Neural cell (in vitro differentiated cells): ENCODE measurements at regions not wholly inside any gene's neighbourhood (a gene's known extent, or its start where the extent isn't known, plus 50 kb on each side); places are given as distances from the start of the nearest gene placed in this dataset.

Experiments
- H2AFZ ChIP-seq: fragments of 200-600, 300-800 bp; sonication (generic), shearing (Covaris generic); 2 replicates; pipeline ENCODE4 v1.6.0; 2014; ENCODE audit warnings: low read depth, mild to moderate bottlenecking, antibody characterized with exemption, low read length, moderate library complexity
- H3F3A ChIP-seq: fragments of 200-600 bp; shearing (Covaris generic); 2 replicates; pipeline ENCODE4 v1.6.1; 2016; ENCODE audit warnings: mild to moderate bottlenecking, moderate library complexity, mixed read lengths, antibody characterized with exemption, low read length; ENCODE audit not compliant: insufficient read depth, poor library complexity, severe bottlenecking
- H3K27ac ChIP-seq: fragments of 200-600, 300-800 bp; sonication (generic), shearing (Covaris generic); 2 replicates; pipeline ENCODE4 v1.5.1; 2014; ENCODE audit warnings: mild to moderate bottlenecking, low read length, moderate library complexity
- H3K27me3 ChIP-seq: fragments of 300-800, 200-600 bp; sonication (generic), shearing (Covaris generic); 2 replicates; pipeline ENCODE4 v1.6.0; 2014; ENCODE audit warnings: mild to moderate bottlenecking, low read depth, low read length, moderate library complexity; ENCODE audit not compliant: insufficient read depth
- H3K36me3 ChIP-seq: fragments of 300-800, 200-600 bp; sonication (generic), shearing (Covaris generic); 2 replicates; pipeline ENCODE4 v1.5.1; 2014; ENCODE audit warnings: mild to moderate bottlenecking, antibody characterized with exemption, low read length, moderate library complexity; ENCODE audit not compliant: insufficient read depth
- H3K4me2 ChIP-seq: fragments of 300-800, 200-600 bp; sonication (generic), shearing (Covaris generic); 2 replicates; pipeline ENCODE4 v1.6.0; 2014; ENCODE audit warnings: mild to moderate bottlenecking, low read length
- H3K4me3 ChIP-seq: fragments of 300-800, 200-600 bp; sonication (generic), shearing (Covaris generic); 2 replicates; pipeline ENCODE4 v1.5.1; 2014; ENCODE audit warnings: mild to moderate bottlenecking, low read length, moderate library complexity
- H3K79me2 ChIP-seq: fragments of 200-600 bp; shearing (Covaris generic); replicated peaks from 2 replicates; pipeline ENCODE4 v1.6.0; 2014; ENCODE audit warnings: mild to moderate bottlenecking, low read length, moderate library complexity; ENCODE audit not compliant: insufficient read depth
- H3K9ac ChIP-seq: fragments of 300-800, 200-600 bp; sonication (generic), shearing (Covaris generic); 2 replicates; pipeline ENCODE4 v1.6.1; 2016; ENCODE audit warnings: mild to moderate bottlenecking, low read length, mixed read lengths
- H3K9me2 ChIP-seq: fragments of 200-600 bp; shearing (Covaris generic); 2 replicates; pipeline ENCODE4 v1.6.1; 2016; ENCODE audit warnings: mild to moderate bottlenecking, low read length, mixed read lengths; ENCODE audit not compliant: insufficient read depth
- H3K9me3 ChIP-seq: fragments of 200-600, 300-800 bp; sonication (generic), shearing (Covaris generic); 2 replicates; pipeline ENCODE4 v1.6.1; 2016; ENCODE audit warnings: mild to moderate bottlenecking, mixed run types, low read length, moderate library complexity, mixed read lengths
- H4K20me1 ChIP-seq: fragments of 200-600 bp; shearing (Covaris generic); 2 replicates; pipeline ENCODE4 v1.6.1; 2016; ENCODE audit warnings: mild to moderate bottlenecking, mixed run types; ENCODE audit not compliant: insufficient read depth
- CTCF ChIP-seq: fragments of 450-650 bp; IDR thresholded peaks from 2 replicates; pipeline ENCODE4 v1.5.1; 2014; ENCODE audit warnings: antibody characterized with exemption, mild to moderate bottlenecking, moderate library complexity; ENCODE audit not compliant: poor library complexity, severe bottlenecking
- EP300 ChIP-seq: fragments of 450-650 bp; conservative IDR thresholded peaks from 2 replicates; pipeline ENCODE4 v1.6.1; 2014; ENCODE audit warnings: antibody characterized with exemption, mild to moderate bottlenecking, moderate library complexity; ENCODE audit not compliant: poor library complexity, severe bottlenecking
- EZH2 ChIP-seq: fragments of 200-600, 300-800 bp; shearing (Covaris generic), sonication (generic); IDR thresholded peaks from 2 replicates; pipeline ENCODE4 v1.6.1; 2014; ENCODE audit warnings: antibody characterized with exemption, low read length, borderline replicate concordance, mild to moderate bottlenecking; ENCODE audit not compliant: insufficient read depth, poor library complexity, severe bottlenecking
- MXI1 ChIP-seq: fragments of 450-650 bp; conservative IDR thresholded peaks from 2 replicates; pipeline ENCODE4 v1.6.1; 2014; ENCODE audit warnings: antibody characterized with exemption, mild to moderate bottlenecking; ENCODE audit not compliant: poor library complexity, severe bottlenecking
- POLR2AphosphoS5 ChIP-seq: IDR thresholded peaks from 2 replicates; pipeline ENCODE4 v1.6.1; 2012
- RAD21 ChIP-seq: fragments of 450-650 bp; conservative IDR thresholded peaks from 2 replicates; pipeline ENCODE4 v1.6.1; 2014; ENCODE audit warnings: antibody characterized with exemption, mild to moderate bottlenecking, moderate library complexity
- REST ChIP-seq: IDR thresholded peaks from 2 replicates; pipeline ENCODE4 v1.6.1; 2012; ENCODE audit warnings: borderline replicate concordance
- SMC3 ChIP-seq: fragments of 450-650 bp; conservative IDR thresholded peaks from 2 replicates; pipeline ENCODE4 v1.6.1; 2014; ENCODE audit warnings: antibody characterized with exemption, mild to moderate bottlenecking, moderate library complexity; ENCODE audit not compliant: poor library complexity
- TAF1 ChIP-seq: IDR thresholded peaks from 2 replicates; pipeline ENCODE4 v1.6.1; 2012; ENCODE audit warnings: low read depth

- H3K36me3 ChIP-seq, result no peaks in the 10 kb centered on the region
- H3K4me3 ChIP-seq, result no peak overlapping the region
- H3K79me2 ChIP-seq, result no peaks in the 10 kb centered on the region
- H3K27ac ChIP-seq, result no peak overlapping the region
- H3F3A ChIP-seq, result no peaks in the 10 kb centered on the region
- TF ChIP-seq EP300 (no peak), MXI1 (no peak), SMC3 (no peak), TAF1 (no peak), REST (no peak), CTCF (no peak), RAD21 (no peak), POLR2AphosphoS5 (no peak), EZH2 (no peak)
- H3K27me3 ChIP-seq, result no peaks in the 10 kb centered on the region
- H2AFZ ChIP-seq, result no peak overlapping the region
- H3K9me2 ChIP-seq, result no peaks in the 10 kb centered on the region
- no peak overlapping the region for H3K9ac ChIP-seq
- no peaks in the 10 kb centered on the region for H3K9me3 ChIP-seq
- H4K20me1 ChIP-seq, result no peaks in the 10 kb centered on the region
- H3K4me2 ChIP-seq, result no peak overlapping the region
These were observed 237.6 kb downstream of the TUSC7 start for GRCh38 chr3:116947148-116947547.

- Histone ChIP-seq H3K27me3 (no peaks in the 10 kb centered on the region), H3K9ac (no peak overlapping the region), H3K27ac (no peak overlapping the region), H3F3A (no peaks in the 10 kb centered on the region), H3K36me3 (no peaks in the 10 kb centered on the region), H2AFZ (no peak overlapping the region), H3K79me2 (no peaks in the 10 kb centered on the region), H3K9me2 (no peaks in the 10 kb centered on the region), H3K9me3 (no peaks in the 10 kb centered on the region), H3K4me2 (no peak overlapping the region), H4K20me1 (no peaks in the 10 kb centered on the region), H3K4me3 (no peak overlapping the region)
- TF ChIP-seq EZH2 (no peak), EP300 (no peak), REST (no peak), TAF1 (no peak), SMC3 (no peak), CTCF (no peak), MXI1 (no peak), RAD21 (no peak), POLR2AphosphoS5 (no peak)
These were observed 238.2 kb downstream of the TUSC7 start for GRCh38 chr3:116947809-116948208.
